T-helper 1 cell (primary cell): ENCODE measurements at regions not wholly inside any gene's neighbourhood (a gene's known extent, or its start where the extent isn't known, plus 50 kb on each side); places are given as distances from the start of the nearest gene placed in this dataset.

Source experiments
- DNase-seq, 5 donors: peaks; one replicate each; pipeline ENCODE4 v3.0.0-alpha.2; 2012 to 2020

DNA sequence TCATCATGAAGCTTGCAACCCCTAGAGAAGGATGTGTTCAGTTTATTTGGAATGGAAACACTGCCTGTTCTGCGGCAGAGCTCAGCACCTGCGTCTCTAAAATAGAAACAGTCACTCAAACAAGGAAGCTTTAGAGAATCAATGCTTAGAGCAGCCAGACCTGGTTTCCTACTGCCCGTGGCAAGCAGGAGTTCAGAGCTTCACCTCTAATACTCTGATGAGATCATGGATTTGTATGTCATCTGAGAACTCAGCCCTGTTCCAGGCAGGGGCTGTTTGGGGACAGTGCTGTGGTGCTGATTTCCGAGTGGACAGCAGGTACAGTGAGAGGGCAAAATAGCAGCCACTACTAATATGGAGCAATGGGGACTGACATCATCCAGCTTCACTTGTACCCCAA is 236.0 kb upstream of the IRX1 start:
- no peak for DNase-seq

DNA sequence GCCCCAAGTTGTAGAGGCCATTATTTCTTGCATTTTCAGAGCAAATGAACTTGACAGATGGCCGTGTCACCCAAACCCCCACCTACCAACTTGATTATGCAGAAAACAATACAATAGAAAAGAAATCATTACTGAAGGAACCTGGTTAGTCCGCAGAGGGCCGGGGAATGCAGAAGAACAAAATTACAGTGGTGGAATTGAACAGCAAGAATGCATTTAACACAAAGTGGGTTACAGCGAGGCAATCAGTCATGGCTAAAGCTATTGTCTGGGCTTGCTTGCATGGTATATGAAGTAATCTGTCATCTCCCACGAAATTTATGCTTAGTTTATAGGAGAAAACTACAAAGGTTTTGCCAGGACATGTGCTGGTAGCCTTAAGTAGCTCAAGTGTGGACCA is 238.3 kb upstream of the IRX1 start:
- no peak for DNase-seq

- DNase-seq, result no peak
Measured at GRCh38 chr5:3356016-3356415, 239.6 kb upstream of the IRX1 start.

DNA sequence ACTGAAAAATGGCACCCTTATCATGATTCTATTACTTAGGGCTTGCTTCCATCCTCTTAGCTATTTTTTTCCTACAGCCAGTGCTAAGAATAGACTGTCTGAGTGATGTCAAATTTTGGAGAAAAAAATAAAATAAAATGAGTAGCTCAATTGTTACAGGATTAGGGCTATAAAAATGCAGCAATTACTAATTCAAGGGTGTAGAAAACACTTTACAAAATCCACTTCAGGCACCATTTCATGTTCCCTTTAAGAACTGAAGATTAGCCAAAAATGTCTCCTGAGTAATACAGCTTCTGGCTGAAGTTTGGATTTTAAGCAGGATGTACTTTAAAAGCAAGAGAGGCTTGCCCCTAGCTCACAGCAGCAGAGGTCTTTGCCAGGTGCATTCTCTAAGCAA is 240.5 kb upstream of the IRX1 start:
- no peak for DNase-seq

GRCh38 chr5:3354606-3355005 is 241.0 kb upstream of the IRX1 start:
- no peak for DNase-seq

GRCh38 chr5:3353561-3353960 is 242.1 kb upstream of the IRX1 start:
- DNase-seq, result no peak

DNA sequence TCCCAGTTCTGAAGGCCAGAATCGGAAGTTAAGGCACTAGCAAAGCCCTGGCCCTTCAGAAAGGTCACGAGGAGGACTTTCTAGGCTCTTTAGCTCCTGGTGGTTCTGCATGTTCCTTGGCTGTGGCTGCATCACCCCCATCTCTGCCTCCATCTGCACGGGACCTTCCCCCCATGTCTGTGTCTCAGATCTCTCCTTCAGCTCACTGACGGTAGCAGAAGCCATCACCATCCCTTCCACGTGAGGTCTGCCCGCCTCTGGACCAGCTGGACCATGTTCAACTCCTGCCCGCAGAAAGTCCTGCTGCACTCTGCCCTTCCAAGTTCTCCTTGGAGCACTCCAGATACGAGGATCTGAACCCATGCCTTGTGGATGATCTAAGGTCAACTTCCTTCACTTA is 242.9 kb upstream of the IRX1 start:
- no peak for DNase-seq

GRCh38 chr5:3351581-3352442 is 243.8 kb upstream of the IRX1 start:
- no peak for DNase-seq

DNA sequence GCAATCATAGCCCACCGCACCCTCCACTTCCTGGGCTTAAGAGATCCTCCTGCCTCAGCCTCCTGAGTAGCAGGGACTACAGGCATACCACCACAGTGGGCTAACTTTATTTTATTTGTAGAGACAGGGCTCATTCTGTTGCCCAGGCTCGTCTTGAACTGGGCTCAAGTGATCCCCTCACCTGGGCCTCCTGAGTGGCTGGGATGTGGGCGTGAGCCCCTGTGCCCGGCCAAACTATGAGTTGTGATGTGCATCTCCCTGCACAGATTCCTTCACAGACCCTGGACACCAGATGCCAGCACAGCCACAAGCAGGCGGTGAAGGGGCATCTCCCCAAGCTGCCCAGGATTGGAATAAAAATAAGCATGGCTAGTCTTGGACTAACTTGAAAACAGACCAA is 244.9 kb upstream of the IRX1 start:
- DNase-seq, result no peak

DNA sequence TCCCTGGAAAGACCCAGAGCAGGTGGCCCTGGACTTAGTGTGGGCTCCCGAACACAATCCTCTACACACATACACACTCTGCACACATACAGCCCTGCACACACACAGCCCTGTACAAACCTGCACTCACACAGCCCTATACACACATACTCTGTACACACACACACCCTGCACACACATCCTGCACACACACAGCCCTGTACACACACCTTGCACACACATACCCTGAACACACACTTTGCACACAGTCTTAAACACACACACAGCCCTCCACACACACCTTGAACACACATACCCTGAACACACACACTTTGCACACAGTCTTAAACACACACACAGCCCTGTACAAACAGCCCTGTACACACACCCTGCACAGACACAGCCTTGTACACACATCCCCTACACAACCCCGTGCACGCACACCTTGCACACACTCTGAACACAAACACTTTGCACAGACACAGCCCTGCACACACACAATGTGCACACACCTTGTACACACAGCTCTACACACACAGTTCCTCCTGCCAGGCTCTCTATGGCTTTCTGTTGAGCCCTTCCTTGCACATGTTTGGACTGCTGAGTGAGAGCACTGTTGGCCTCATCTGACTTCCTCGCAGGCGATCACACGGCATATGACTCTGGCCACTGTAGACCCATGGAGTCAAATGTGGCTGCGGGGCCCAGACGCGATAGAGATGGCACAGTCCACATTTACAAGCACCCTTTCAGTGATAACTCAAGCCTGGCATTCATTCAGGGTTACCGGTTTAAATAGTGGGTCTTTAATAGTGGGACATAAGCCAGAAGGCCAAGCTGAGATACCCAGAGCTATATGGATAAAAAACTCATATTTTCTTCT is 245.7 kb upstream of the IRX1 start:
- DNase-seq, result no peak

- no peak for DNase-seq
Measured at GRCh38 chr5:3348576-3349535, 246.8 kb upstream of the IRX1 start.

DNA sequence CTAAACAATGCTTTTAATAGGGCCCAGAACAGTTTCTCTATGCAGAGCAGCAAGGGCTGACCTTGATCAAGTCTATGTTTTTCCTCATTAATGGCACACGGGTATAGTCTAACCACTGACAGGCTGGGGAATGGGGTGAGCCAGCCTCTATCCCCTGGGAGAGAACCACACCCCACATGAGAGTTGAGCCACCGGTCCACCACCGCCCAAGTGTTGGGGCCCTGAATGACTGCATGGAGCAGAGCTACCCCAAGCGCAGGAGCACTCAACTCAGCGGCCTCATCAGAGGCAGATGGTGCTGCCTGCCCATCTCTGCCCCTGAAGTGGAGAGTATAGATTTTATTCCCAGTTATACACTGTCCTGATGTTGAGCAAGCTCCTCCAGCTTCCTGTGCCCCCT is 247.9 kb upstream of the IRX1 start:
- DNase-seq, result no peak

- no peak for DNase-seq
Measured at GRCh38 chr5:3346111-3346820, 249.4 kb upstream of the IRX1 start.

DNA sequence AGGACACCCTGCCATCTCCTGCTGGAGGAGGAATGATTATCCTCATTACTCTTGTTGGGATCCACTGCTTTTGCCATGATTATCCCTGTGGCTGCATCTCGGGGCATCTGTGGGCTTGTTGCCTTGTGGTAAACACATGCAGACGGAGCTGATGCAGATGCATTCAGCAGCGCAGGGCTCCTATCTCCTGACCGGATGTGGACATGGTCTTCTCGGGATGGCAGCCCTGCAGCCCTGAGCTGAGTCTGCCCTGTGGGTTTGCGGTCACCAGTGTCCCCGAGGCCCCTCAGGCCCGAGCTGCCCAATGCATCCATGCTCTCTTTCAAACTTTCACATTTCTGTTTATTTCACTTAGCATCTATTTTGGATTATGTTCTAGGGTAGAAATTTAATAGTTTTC is 250.4 kb upstream of the IRX1 start:
- no peak for DNase-seq

DNA sequence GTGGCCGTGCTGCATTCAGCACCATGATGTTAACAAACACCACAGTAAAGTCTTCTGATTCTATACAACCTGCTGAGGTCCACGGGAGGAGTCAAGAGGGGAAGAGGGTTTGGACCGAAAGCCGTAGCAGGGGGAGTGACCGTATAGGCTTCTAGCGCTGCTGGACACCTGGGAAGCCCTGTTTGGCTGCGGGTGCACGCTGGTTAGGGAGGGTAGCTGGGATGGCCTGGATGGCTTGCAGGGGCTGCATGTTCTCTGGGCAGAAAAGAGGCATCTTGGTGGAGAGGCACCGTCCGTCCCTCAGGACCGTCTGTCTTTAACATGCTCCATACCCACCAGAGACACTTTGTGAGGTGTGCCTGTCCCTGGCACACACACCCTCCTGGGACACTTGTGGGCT is 251.0 kb upstream of the IRX1 start:
- no peak for DNase-seq

- DNase-seq, result no peak
Measured at GRCh38 chr5:3343911-3344310, 251.7 kb upstream of the IRX1 start.

- DNase-seq, result no peak
Measured at GRCh38 chr5:3343211-3343610, 252.4 kb upstream of the IRX1 start.

- no peak for DNase-seq
Measured at GRCh38 chr5:3342271-3343100, 253.1 kb upstream of the IRX1 start.

- no peak for DNase-seq
Measured at GRCh38 chr5:3341446-3342240, 254.0 kb upstream of the IRX1 start.

GRCh38 chr5:3340471-3340870 is 255.2 kb upstream of the IRX1 start:
- no peak for DNase-seq

DNA sequence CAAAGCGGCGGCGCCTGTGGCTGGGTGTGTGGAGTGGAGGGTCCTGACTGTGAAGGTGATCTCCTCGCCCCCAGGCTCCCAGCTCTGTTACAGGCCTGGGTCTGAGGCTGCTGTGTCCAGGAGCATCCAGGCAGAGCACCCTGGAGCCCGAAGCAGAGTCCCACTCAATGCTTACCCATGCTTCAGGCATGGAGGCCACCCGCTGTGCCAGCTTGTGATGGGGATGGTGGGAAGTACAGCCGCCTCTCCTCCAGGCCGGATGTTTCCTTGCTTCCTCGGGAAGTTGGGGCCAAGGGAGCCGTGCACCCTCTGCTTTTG is 255.9 kb upstream of the IRX1 start:
- no peak for DNase-seq
